DMS153 treated with DMSO at 0.1 percent for 48 hours (cell line): ENCODE measurements at regions not wholly inside any gene's neighbourhood (a gene's known extent, or its start where the extent isn't known, plus 50 kb on each side); places are given as distances from the start of the nearest gene placed in this dataset.

Source experiments
- DNase-seq: peaks from one replicate; lab custom pipeline; 2025; ENCODE audit not compliant: unreplicated experiment; lab: John Stamatoyannopoulos, UW

DNA sequence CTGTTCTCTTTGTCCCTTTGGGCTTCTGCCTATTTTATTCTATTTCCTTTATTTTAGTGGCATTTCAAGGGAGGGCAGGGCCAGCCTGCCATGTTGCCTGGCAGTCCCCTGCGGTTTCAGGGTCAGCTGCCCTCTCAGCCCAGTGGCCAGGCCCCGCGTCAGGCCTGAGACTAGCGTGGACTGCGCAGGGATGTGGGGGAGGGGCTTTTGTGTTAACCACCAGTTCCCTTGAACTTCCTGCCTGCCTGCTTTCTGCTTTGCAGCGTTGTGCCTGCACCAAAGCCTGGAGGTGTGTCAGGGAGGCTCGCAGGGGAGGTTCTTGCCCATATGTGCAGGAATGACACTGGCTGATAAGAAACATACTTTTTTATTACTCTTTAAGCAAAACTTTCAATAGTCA lies 157.6 kb downstream of the SLC35B3 start:
- no peak for DNase-seq

DNA sequence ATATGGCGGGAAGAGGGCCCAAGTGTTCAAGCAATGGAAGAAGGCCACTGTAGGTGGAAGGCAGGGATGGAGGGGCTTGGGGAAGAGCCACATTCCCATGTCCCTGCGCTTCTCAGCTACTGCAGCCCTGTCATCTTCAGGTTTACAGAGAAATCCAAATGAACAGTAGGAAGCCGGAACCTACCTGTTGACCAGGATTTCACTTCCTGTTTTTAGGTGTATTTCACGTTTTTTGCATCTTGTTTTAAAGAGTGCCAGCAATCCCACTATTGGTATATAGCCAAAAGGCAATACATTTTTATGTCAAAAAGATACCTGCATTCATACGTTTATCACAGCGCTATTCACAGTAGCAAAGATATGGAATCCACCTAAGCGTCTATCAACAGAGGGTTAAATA lies 159.2 kb downstream of the SLC35B3 start:
- no peak for DNase-seq

DNA sequence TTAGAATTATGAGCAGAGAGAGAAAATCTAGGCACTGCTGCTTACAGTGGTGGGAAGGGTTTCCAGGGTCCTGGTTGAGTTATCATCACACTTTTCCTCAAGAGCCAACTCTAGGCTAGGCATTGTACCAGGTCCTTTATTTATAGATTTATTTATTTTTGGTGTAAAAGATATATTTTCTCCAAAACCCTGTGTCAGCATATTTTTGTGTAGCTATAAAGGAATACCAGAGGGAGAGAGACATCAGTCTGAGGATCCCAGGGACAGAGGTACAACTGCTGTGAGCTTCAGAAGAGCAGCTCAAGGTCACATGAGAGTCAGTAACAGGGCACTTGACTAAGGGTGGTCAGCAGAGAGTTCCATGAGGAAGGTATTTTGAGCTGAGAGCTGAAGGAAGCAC lies 159.7 kb downstream of the SLC35B3 start:
- no peak for DNase-seq

DNA sequence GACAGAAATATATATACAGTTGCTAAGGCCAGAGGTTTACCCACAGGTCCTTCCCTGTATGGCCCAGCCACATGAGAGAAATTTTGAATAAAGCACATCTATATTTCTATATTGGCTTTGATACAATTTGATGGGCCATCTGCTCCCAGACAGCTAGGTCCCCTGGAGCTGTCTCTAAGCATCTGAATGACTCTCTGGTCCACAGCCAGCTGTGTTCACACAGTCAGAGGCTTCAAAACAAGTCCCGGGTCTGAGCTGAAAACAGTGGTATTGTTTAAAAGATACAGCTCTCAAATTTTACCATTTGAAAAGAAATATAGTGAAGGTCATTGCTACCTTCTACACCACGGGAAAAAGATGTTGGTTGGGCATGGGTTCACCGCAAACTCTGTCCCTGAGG lies 161.1 kb downstream of the SLC35B3 start:
- DNase-seq = no peak

DNA sequence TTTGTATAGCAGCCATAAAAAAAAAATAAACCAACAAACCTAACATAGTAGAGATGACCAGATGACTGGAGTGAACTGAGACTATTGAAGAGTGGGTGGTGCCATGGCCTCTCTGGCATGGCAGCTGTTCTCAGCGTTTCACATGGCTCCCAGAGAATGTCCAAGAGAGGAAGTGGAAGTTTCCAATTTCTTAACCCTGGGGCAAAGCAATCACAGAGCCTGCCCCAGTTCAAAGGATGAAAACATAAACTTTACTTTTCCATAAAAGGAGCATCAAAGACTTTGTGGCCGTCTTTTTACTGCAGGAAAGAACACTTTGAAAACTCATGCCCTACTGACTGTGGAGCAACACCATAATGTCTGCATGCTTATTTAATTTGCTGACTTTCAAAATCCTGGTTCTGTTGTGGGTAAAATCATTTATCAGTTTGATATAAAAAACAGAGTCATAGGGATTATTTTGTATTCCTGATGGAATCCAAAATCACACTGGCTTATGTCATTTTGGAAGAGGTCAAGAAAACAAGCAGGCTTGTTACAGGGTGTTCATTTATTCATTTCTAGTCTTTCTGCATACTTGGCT lies 165.4 kb downstream of the SLC35B3 start:
- no peak for DNase-seq

DNA sequence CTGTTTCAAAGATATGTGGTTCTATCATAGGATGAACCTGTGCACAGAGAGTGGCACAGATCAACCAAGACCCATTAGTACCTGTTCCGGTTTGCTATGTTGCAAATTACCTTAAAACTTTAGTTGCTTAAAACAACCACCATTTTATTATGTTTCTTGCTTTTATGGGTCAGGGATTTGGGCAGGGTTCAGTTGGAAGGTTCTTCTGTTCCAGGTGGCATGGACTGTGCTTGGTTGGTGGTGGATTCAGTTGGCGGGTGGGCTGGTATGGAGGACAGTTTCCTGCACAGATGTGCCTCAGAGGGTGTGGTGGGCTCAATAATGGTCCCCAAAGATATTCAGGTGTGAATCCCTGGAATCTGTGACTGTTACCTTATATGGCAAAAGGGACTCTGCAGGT lies 166.3 kb downstream of the SLC35B3 start:
- DNase-seq = no peak

DNA sequence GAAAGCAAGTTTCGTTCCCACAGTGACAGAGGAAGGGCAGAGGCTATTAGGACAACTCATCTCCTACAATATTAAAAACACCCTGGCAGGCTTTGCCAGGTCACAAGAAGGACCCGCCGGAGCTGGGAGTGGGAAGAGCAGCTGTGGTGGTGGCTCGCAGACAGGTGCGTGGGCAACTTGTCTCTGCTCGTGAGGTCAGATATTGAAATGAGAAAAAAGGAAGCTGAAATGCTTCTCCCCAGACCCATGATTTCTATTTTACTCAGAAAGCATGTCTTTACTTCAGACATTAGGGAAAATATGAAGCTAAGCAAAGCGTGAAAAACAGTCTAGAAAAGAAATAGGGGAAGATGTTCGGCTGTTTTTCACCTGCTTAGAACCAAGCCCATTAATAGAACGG lies 166.3 kb upstream of the EEF1E1 start:
- no peak for DNase-seq

DNA sequence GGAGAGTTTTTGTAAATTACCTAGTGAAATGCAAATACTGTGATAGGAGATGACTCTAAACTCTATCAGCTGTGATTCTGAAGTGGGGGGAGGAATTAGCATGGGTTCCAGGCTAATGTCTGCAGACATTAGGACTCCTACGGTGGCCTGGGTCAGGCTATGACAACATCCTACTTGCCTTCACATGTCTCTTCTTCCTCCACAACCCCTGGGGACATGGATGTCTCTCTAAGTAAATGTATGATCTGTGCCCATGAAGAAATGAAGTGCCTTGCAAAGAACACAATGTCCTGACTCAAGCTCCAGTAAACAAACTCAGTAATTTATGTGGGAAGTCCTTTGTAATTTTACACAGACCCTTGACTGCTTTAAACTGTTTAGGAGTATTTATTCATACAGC lies 165.8 kb upstream of the EEF1E1 start:
- no peak for DNase-seq

DNA sequence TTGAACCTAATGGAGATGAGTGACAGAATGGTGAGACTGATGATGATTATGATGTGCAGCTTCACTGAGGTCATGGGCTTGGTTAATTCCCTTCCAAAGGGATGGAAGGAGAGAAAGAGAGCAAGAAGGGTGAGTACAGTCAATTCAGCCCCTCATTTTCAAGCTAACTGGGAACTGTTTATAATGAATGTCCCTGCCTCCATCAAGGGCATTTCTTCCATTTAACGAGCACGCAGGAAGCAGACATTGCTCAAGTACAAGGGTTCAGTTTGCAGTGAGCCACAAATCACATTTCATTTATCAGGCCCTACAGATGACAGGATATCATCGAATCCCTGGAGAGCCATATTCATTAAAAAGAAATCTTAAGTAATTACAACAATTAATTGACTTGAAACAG lies 158.3 kb upstream of the EEF1E1 start:
- DNase-seq = no peak

DNA sequence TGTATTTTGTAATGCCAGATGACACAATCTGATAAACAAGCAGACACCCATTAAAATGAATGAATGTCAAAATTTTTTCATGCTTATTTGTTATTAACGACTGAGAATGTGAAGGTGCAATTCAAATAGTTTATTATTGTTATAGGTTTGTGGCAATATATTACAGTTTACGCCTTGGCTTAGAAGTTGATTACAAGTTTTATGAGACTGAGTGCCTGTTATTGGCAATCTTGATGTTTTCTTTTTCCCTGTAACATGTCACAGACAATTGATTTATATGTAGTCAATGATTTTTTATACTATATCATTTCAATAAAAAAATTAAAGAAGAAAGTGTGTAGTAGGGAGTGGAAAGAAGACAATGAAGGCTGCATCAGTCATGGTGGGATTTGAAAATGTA lies 144.1 kb upstream of the EEF1E1 start:
- DNase-seq = no peak

DNA sequence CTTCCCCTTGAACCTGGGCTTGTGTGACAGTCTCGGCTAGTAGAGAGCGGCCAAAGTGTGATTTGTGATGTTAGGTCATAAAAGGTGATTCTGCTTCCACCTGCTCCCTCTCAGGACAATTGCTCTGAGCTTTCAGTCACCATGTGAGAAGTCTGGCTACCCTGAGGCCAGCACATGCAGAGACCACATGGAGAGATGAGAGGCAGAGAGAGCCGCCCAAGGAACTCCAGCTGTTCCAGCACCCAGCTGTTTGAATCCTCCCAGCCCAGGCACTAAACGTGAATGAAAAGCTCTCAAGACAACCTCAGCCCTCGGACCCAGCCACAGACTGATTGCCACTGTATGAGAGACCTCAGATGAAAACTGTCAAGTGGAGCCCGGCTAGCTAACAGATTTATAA lies 143.4 kb upstream of the EEF1E1 start:
- DNase-seq = no peak

DNA sequence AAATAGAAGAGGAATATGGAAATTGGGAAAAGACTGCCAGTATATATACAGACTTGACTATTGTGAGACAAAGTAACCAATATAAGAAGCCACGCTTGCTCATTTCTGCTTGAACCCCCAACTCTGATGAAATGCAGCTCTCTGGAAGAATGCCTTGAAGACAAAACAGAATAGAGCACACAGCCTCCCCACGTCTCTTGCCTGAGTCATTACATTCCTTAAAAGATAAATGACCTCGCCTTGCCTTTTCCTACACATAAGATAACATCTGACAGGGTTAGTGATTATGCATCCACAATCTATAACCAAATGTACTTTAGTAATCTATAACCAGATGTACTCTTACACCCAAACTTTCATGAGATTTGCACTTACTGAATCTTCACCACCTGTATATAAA lies 141.1 kb upstream of the EEF1E1 start:
- DNase-seq = no peak

DNA sequence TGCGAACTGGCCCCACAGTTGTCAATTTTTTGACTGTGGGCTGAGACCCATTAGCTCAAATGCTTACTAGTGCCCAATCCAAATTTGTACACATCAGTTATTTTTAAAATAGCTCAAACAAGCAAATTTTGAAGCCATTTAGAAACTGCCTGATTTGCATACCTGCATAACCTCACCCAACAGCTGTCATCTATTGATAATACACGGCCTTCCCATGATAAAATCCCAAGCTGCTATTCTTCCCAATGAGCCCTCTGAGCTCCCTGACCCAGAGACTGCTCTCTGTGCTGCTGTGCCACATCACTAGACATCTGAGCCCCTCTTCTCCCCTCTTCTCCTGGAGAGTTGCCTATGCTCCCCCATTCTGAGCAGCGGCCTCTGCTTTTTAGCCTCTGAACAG lies 140.5 kb upstream of the EEF1E1 start:
- no peak for DNase-seq

DNA sequence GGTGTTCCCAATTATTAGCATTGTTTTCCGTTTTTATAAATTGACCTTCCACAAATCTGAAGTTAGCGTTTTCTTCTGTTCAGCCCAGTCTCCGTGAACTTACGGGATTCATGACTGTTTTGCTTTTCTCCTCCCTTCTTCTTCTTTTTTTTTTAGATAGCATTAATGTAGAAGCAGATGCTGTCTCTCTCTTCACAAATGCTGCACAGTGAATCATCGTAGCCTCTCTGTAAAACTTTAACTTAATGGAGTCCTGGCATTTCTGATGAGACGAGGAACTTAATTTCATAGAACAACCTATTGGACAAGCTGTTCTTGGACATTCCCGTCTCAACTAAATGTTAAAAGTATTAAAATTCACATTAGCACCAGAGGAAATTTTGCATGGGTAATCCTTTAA lies 138.0 kb upstream of the EEF1E1 start:
- no peak for DNase-seq

DNA sequence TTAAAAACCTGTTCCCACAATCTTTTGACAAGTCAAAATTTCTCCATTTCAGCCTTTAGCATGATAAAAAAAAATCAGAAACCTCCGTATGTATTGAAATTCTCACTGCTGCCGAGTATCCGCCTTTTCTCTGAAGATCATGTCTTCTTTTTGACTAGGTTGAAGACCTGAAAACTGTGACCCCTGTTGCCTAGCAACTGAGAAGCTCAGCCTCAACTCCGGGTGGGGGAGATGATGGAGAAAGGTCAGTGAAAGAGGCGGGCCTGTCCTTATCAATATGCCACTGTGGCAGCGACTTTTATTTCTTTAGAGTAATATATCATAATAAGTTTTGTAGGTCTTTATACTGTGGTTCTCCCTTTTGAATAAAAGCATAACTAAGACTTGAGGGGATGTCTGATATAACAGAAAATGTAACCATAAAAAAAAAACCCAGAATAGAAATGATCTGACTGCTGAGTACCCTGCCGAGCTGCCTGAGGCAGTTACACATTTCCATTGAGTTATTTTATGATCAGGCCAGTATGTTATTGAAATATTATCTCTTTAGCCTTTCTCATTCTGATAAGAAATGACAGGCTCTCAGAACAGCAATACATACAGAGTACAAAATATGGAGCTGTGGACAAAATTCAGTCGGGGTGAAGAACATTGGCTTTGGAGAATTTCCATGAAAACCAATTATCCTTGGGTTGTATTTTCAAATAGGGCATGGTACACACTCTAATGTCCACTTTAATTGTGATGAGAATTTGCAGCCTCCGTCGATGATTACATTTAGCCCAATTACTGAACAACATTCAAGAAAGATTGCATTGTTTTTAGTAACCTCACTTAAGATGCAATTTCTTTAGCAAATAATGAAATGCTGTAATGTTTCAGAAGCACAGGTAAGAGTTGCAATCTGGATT lies 136.7 kb upstream of the EEF1E1 start:
- DNase-seq = no peak

DNA sequence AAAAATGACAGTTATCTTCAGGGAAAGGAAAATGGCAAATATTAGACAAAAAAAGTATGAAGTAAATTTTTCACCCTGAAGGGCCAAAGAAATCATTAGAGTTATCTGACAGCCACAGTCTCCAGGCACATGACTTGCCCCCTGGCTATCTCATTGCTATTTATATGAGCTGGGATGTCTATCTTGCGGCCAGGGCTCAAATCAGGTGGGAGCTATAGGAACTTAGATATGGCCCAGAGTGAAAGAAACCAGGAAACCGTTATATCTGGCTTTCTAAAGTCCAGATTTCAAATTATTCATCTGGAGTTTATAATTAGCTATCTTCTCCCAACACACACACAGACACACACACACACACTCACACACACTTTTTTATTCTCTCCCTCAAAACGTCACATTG lies 135.3 kb upstream of the EEF1E1 start:
- DNase-seq = no peak

DNA sequence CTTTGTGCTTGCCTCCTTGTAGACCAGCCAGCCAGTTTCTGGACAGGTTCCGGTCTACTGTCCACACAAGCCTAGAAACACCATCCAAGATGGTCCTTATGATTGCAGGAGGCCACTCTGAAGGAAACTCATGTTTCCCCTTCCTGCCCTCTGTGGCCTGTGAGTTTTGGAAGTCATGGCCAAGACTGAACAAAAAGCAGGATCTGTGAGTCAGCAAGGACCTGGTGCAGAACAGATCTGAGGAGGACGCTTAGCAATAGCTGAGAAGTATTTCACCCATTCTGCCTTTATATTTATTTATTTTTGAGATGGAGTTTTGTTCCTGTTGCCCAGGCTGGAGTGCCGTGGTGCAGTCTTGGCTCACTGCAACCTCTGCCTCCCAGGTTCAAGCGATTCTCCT lies 134.6 kb upstream of the EEF1E1 start:
- no peak for DNase-seq

DNA sequence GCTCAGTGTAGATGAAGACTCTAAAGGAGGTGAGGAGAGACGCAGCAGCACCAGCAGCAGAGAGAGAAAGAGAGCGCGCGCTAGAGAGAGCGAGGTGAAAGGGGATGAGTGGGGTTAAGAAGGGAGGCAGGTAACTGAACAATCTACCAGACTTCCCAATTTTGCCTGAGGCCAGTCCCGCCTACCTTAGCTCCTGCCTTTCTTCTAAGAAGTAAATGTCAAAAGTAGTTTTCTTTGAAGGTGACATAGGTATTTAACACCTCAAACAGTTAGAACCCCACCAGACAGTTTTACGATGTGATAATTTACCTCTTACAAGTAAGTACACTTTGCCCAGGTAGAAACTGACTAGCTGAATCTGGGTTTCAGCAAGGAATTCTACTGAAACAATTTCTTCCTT lies 132.0 kb upstream of the EEF1E1 start:
- DNase-seq = no peak

DNA sequence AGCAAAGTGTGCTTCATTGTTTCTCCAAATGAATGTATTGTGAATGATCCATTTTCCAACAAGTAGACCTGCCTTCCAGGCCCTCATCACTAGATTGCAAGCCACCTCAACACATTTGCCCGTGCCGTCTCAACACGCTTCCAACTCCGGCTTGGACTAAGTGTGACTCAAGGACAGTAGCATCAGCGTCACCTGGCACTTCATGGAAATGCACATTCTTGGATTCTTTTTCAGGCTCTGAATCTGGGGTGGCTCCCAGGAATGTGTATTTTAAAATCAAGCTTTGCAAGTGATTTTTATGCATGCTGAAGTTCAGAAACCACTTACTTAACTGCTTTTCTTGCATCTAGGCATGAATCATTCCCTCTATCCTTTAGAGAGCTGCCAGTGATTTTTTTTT lies 129.6 kb upstream of the EEF1E1 start:
- DNase-seq = no peak

DNA sequence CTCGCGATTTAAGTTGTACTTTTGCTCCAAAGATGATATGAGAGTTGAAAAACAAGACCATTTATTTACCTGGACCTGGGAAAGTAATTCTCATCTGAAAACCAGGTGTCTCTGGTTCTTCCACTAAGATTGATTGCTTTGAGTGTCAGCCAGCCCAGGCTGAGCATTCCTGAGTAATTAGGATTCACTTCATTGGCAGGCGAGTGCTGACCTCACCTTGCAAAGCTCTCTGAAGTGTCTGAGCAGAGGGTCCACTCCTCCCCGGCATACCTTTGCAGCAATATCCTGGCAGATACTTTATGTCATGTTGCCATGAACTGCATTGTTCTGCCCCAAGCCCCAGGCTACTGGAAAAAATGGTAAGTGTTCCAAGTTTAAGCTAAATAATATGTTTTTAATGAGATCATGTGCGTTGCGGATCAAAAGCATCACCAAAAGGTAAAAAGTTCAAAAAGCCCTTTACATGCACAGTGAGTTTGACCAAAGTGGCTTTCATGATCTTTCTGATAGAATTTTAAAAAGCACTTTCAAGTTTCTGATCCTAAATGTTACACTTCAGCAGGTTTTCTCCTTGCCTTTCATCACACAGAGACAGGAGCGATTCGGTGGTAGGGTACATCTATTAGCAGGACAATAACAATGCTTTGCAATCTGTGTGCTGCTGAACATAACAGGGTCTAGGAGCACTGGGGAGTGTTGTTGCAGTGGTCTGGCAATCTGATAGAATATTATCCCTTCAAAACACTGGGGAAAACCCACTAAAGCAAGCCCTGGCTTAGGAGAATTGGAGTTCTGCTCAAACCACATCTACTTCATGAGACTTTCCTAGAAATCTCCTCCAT lies 127.8 kb upstream of the EEF1E1 start:
- DNase-seq = no peak

DNA sequence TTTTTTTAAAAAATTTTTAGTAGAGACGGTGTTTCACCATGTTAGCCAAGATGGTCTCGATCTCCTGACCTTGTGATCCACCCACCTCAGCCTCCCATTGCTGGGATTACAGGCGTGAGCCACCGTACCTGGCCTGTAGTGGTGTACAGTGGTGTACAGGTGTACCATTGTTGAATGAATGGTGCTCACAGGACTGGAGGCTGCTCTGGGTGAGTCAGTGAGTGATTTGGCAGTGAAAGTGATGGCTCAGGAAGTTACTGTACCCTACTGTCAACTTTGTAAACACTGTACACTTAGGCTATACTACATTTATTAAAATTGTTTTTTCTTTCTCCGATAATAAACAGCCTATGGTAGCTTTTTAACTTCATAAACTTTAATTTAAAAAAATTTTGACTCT lies 122.8 kb upstream of the EEF1E1 start:
- DNase-seq = no peak

DNA sequence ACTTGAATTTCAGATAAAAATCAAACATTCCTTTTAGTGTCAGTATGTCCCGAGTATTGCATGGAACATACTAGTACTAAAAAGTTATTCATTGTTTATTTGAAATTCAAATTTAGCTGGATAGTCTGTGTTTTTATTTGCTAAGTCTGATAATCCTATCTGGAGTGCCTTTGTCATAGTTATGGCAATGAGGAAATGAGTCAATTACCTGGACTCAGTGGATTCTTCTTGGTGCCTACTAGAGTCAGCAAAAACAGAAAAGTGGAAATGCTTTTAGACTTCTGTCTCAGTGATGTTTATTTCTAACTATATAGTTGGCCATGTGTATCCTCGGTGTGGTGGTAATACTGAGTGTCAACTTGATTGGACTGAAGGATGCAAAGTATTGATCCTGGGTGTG lies 121.3 kb upstream of the EEF1E1 start:
- no peak for DNase-seq
